ENCODE measurements at regions not wholly inside any gene's neighbourhood (a gene's known extent, or its start where the extent isn't known, plus 50 kb on each side); places are given as distances from the start of the nearest gene placed in this dataset.

- TF ChIP-seq CTCF (IDR thresholded peaks at IDR 0.05; ENCODE audit: low read depth, low read length, poor library complexity, severe bottlenecking) (no peak), EZH2phosphoT487 (IDR thresholded peaks at IDR 0.05; ENCODE audit: borderline replicate concordance, low read length) (no peak)
These were observed 256.2 kb upstream of the MGMT start for GRCh38 chr10:129210876-129211275.

Measured in DOHH2 (cell line).